Calu3 (cell line): ENCODE measurements at regions not wholly inside any gene's neighbourhood (a gene's known extent, or its start where the extent isn't known, plus 50 kb on each side); places are given as distances from the start of the nearest gene placed in this dataset.

Experiments used
- BruUV-seq: library from RNA; stranded (reverse); fragments of 400-500 nt; replicated peaks from 2 replicates; lab custom pipeline; 2021; lab: Mats Ljungman, UMichigan
- CTCF ChIA-PET: fragments of 300-600 bp; sonication (Branson Sonifier 250); formaldehyde crosslinking; loops from one replicate; lab custom pipeline; 2022; ENCODE audit warnings: antibody characterized with exemption; lab: Charles Lee
- DNase-seq: peaks from one replicate; pipeline ENCODE4 v3.0.0; 2022
- H3K27ac Mint-ChIP-seq: one replicate; pipeline ENCODE4 v1.8.0; 2022; ENCODE audit warnings: mixed read lengths; ENCODE audit not compliant: unreplicated experiment
- H3K27me3 Mint-ChIP-seq: one replicate; pipeline ENCODE4 v1.8.0; 2022; ENCODE audit warnings: mixed read lengths; ENCODE audit not compliant: unreplicated experiment
- H3K36me3 Mint-ChIP-seq: one replicate; pipeline ENCODE4 v1.8.0; 2022; ENCODE audit warnings: mild to moderate bottlenecking, moderate library complexity, mixed read lengths; ENCODE audit not compliant: insufficient read depth, unreplicated experiment
- H3K4me1 Mint-ChIP-seq: one replicate; pipeline ENCODE4 v1.8.0; 2022; ENCODE audit warnings: mild to moderate bottlenecking, low read depth, mixed read lengths; ENCODE audit not compliant: unreplicated experiment
- H3K4me3 Mint-ChIP-seq: one replicate; pipeline ENCODE4 v1.8.0; 2022; ENCODE audit warnings: mild to moderate bottlenecking, low read depth, moderate library complexity, mixed read lengths; ENCODE audit not compliant: unreplicated experiment
- H3K9me3 Mint-ChIP-seq: one replicate; pipeline ENCODE4 v1.8.0; 2022; ENCODE audit warnings: low read depth, mixed read lengths; ENCODE audit not compliant: unreplicated experiment
- intact Hi-C: fragments of 100-400 bp; cut with micrococcal nuclease; formaldehyde crosslinking; loops from one replicate; pipeline ENCODE4 v1.10.0; 2022; ENCODE audit not compliant: unreplicated experiment
- TF ChIP-seq, protein P1 (sequence below): fragments of 200-600 bp; IDR thresholded peaks from one replicate; pipeline ENCODE4 v1.8.0; 2022; ENCODE audit warnings: antibody characterized with exemption; ENCODE audit not compliant: unreplicated experiment

DNA sequence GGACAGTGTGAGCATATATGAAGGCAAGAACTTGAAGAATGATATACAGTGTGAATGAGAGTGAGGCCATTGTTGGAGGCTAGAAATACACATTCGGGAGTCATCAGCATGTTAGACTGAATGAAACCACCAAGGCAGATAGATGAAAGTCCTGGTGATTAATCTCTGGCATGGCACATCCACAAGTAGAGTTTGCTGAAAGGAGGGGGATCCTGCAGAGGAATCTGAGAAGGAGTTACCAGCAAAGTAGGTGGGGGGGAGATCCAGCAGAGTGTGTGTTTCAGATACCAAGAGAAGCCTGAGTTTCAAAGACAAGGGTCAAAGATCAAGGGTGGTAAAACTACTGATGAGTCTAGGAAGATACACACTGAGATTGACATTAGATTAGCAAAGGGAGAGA lies 426.7 kb upstream of the DCN start:
- Mint-ChIP-seq H3K27ac (no peak overlapping the region), H3K4me1 (no peaks in the 10 kb centered on the region), H3K36me3 (no peaks in the 10 kb centered on the region), H3K9me3 (no peaks in the 10 kb centered on the region), H3K4me3 (no peak overlapping the region), H3K27me3 (no peaks in the 10 kb centered on the region)
- TF ChIP-seq, protein P1, sequence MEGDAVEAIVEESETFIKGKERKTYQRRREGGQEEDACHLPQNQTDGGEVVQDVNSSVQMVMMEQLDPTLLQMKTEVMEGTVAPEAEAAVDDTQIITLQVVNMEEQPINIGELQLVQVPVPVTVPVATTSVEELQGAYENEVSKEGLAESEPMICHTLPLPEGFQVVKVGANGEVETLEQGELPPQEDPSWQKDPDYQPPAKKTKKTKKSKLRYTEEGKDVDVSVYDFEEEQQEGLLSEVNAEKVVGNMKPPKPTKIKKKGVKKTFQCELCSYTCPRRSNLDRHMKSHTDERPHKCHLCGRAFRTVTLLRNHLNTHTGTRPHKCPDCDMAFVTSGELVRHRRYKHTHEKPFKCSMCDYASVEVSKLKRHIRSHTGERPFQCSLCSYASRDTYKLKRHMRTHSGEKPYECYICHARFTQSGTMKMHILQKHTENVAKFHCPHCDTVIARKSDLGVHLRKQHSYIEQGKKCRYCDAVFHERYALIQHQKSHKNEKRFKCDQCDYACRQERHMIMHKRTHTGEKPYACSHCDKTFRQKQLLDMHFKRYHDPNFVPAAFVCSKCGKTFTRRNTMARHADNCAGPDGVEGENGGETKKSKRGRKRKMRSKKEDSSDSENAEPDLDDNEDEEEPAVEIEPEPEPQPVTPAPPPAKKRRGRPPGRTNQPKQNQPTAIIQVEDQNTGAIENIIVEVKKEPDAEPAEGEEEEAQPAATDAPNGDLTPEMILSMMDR = no peak
- no peak for DNase-seq
- intact Hi-C loops = no loop called here
- no TSS peak for BruUV-seq
- CTCF ChIA-PET = no interaction called here

DNA sequence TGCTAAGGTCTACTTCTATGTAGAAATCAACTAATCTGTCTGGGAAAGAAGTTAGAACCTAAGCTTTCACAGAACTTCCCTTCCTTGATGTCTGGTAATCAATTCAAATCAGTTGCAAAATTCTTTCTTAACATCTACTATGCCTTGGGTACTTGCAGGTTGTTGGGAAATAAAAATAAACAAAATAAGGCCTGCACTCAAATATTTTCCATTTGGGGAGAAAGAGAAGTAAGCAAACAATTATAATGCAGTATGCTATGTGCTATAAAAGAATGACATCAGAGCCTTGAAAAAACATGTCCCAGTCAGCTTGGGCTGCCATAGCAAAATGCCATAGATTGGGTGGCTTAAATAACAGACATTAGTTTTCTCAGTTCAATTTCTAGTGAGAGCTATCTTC lies 425.9 kb upstream of the DCN start:
- TF ChIP-seq, protein P1 = no peak
- Mint-ChIP-seq H3K27ac (no peak overlapping the region), H3K27me3 (no peaks in the 10 kb centered on the region), H3K4me1 (no peaks in the 10 kb centered on the region), H3K4me3 (no peak overlapping the region), H3K36me3 (no peaks in the 10 kb centered on the region), H3K9me3 (no peaks in the 10 kb centered on the region)
- no TSS peak for BruUV-seq
- intact Hi-C loops = no loop called here
- CTCF ChIA-PET = no interaction called here
- DNase-seq = no peak

DNA sequence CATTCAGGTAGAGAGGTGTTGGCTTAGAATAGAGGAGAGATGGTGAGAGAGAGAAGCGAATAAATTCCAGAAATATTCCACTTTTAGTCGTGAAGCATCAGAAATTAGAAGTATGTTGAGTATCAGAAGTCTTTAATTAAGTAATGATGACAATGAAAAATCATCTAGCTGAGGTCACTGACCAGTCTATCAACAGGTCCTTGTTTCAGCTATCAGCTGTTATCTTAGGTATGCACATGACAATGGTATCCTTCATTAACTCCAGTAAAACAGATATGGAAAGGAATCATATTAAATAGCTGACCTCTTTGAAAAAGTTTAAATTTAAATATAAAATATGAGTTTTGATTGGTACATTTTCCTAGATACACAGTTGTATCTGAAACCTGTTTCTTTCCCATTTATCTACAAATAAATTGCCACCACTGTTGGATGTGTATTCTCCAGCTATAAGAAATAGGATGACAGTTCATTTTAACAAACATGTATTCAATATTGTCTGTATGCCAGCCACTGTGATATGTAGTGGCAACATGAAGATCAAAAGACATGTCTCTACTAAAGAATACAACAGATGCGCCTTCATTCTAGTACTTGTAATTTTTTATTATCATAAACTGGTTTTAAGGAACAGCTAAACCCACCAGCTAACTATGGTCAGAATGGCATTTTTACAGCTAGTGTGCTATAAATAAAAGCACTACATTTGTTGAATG lies 424.2 kb upstream of the DCN start:
- Mint-ChIP-seq H3K36me3 (no peaks in the 10 kb centered on the region), H3K27ac (no peak overlapping the region), H3K4me3 (no peak overlapping the region), H3K27me3 (no peaks in the 10 kb centered on the region), H3K9me3 (no peaks in the 10 kb centered on the region), H3K4me1 (no peaks in the 10 kb centered on the region)
- TF ChIP-seq, protein P1 = no peak
- no TSS peak for BruUV-seq
- CTCF ChIA-PET = no interaction called here
- DNase-seq = no peak
- intact Hi-C loops = no loop called here

DNA sequence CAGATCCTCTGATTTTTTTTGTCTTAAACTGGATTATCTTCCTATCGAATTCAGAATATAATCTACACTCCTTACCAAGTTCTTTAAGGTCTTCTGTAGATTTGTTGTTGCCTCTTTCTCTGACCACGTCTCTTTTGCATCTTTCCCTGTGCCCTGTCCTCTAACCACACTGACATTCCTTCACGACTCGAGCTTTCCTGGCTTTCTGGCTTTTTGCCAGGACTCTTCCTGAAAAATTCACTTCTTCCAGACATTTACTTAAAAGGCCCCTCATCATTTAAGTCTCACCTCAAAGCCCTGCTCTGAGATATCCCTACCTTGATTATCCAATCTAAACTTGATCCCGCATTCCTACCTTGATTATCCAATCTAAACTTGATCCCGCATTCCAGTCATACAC lies 422.3 kb upstream of the DCN start:
- H3K27me3 Mint-ChIP-seq = no peaks in the 10 kb centered on the region
- DNase-seq = no peak
- no peaks in the 10 kb centered on the region for H3K4me1 Mint-ChIP-seq
- H3K36me3 Mint-ChIP-seq = no peaks in the 10 kb centered on the region
- intact Hi-C loops = no loop called here
- CTCF ChIA-PET = interaction anchor here (0.7 kb wide), 1 partner anchor 193 kb away, joined by 4 read pairs; no protein-coding TSS in a partner anchor
- peaks cover 4% of the 10 kb centered on the region for H3K9me3 Mint-ChIP-seq
- H3K4me3 Mint-ChIP-seq = no peak overlapping the region
- H3K27ac Mint-ChIP-seq = no peak overlapping the region
- no TSS peak for BruUV-seq
- TF ChIP-seq, protein P1 = no peak
